ENCODE measurements at regions not wholly inside any gene's neighbourhood (a gene's known extent, or its start where the extent isn't known, plus 50 kb on each side); places are given as distances from the start of the nearest gene placed in this dataset.

- TF ChIP-seq CTCF (IDR thresholded peaks at IDR 0.05) (no peak), POLR2A (IDR thresholded peaks at IDR 0.05) (no peak)
Observed at GRCh38 chr16:52367821-52368220, 179.1 kb downstream of the TOX3 start.

Measured in vagina (tissue), 2 donors.